NCI-H82 (cell line): ENCODE measurements at regions not wholly inside any gene's neighbourhood (a gene's known extent, or its start where the extent isn't known, plus 50 kb on each side); places are given as distances from the start of the nearest gene placed in this dataset.

Experiments
- DNase-seq: peaks from one replicate; lab custom pipeline; 2025; lab: John Stamatoyannopoulos, UW

DNA sequence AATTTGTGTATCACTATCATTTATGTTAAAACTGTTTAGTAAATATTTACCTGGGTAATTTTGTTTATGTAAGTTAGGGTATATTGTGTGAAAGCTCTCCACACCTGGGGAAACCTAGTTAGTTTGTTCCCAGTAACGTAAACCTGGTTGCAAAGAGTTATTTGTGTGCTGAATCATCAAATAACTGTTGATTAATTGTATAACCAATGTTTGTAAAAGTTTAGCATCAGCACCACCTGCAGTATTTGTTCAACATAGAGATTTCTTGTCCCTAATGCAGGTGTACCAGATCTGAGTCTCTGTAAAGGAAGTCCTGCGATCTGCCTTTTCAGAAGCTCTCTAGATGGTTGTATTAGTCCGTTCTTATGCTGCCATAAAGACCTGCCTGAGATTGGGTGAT is 440.4 kb downstream of the COL12A1 start:
- no peak for DNase-seq

DNA sequence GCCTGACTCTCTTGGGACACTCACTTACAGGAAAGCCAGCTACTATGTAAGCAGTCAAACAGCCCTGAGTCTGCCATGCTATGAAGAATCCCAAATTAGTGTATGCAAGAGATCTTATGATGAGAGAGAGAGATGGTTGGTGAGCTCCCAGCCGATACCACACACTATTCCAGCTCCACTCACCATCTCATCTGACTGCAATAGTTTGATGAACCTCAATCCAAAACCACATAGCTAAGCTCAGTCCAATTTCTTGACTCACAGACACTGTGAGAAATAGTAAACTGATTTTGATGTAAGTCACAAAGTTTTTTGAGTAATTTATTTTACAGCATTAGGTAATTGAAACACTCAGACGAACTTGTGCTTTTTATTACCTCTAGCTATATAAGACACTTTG is 441.4 kb downstream of the COL12A1 start:
- no peak for DNase-seq

DNA sequence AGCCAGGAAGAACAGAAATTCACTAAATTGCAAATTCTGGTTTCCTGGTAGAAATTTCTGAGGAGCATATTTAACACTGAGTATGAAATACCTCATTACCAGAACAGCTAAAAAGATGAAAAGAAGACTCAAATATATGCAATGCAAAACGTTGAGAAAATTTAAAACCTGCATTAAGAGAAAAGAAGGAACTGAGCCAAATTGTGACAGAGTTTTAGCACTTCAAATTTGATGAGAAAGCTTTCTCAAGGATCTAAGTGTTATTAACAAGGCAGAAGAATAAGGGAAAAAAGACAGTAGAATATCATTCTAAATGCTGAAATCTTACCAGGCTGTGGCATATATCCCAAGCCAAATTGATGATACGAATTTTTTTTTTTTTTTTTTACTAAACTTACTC is 443.0 kb downstream of the COL12A1 start:
- DNase-seq = no peak

DNA sequence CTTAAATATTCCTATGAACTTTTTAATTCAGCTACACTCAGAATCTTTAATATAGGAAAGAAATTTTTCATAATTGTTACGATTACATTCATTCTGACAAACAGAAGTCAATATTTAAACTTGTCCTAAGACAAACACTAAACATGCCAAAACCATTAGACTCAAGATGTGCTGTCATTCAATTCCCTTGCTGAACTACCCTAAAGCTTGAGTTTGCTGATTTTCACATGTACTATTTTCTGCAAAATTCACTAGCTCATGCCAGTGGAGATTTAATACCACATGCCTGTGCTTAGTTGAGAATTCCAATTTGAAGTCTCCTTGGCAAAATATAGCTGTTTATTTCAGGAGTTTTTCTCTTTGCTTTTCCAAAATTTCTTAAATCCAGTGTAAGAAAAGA is 448.0 kb downstream of the COL12A1 start:
- no peak for DNase-seq

DNA sequence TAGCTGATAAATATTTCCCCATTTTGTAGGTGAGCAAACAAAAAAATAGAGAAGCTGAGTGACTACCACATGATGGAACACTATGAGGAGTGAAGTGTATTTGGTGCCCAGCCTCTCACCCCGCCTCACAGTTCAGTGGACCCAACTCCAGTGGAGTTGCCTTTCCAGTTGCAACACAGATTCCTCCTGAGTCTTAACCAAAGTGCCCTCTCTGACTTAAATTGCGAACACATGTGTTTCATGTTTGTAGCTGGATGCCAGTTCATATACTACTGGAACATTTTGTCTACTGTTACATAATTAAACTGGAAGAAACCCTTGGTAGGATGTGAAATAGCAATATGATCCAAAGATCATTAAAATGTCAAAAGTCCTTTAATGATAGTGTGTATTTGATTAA is 448.9 kb downstream of the COL12A1 start:
- DNase-seq = no peak

DNA sequence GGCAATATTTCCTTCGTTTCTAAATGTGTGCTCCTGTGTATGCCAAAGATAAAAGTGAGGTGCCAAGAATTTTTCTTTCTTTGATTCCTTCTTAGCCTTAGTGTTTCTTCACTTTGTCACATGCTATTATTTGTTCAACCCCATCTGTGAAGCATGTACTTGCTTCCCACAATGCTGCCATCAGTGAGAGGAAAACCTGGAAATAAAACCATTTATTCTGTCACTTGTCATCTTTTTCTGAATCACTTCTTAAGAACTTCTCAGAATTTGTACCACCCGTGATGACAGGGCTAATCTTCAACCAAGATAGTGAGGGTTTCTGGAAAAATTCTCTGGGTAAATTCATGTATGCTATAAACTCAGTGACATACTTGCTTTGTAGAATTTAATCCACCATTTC is 450.1 kb downstream of the COL12A1 start:
- DNase-seq = no peak

DNA sequence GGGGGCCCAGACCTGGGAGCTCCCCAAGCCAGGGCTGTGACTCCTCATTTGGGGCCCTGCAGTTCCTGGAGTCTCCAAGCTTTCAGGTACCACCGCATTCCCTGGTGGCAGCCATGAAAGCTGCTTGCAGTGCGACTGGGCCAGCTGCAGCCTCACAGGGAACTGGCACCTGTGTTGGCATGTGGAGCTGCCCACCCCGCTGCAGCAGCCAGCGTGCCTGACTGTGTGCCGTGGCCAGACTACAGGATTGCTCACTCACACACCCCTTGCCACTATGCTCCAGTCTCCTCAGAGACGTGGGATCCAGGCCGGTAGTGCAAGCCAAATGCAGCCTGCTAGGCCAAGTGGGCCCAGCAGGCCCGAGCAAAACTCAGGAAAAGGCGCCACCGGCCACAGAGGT is 450.7 kb downstream of the COL12A1 start:
- DNase-seq = no peak

DNA sequence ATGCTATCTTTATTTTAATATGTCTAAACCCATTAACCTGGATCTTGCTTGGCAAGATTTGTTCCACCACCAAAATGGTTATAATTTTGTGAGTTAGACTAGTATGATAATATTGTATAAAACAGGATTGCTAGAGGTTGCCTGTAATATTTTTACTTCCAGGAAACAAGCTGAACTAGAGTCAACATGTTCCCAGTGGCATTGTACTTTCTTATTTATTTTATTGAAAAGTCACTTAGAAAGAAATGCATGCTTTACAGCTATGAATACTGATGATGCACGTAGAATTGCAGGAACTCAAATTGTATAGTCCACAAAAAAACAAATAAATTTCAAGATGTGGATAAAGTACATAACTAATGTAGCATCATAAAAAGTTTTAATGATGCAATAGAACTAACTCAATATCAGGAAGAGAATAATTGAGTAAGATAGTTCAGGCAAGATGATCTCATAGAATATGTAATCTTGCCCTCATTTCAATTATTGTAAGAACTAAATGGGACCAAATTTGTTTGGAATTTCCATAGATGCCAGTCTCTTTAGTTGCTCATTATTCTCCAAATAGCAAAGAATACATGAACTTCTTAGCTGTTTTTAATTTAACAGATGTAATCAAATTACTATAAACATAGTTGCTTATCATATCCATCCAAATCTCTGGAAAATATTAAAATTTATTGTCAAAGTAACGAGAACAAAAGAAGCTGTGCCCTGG is 451.8 kb downstream of the COL12A1 start:
- no peak for DNase-seq

DNA sequence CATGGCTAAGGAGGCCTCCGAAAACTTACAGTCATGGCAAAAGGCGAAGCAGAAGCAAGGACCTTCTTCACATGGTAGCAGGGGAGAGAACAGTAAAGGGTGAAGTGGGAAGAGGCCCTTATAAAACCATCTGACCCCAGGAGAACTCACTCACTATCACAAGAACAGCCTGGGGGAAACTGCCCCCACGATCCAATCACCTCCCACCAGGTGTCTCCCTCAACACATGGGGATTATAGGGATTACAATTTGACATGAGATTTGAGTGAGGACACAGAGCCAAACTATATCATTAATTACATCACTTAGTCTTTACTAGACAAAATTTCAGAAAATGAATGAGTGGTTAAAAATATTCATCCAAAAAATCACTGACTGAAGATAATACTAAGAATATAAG is 453.6 kb downstream of the COL12A1 start:
- DNase-seq = peak; percentile 70

DNA sequence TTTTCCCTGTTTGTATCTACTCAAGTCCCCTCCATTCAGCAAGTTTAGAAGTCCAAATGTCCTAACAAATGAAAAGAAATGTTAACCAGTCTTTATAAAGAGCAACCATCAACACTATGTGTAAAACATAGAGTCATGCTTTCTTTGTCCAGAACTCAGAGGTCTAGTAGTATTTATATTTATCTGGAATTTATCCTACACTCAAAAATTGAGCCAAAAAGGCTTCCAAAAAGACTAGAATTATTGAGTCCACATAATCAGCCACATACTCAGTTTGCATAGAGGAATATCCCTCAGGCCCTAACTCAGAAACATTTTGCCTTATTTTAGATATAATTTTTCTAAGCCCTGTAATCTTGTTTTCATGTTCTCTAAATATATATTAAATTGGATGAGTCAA is 455.0 kb downstream of the COL12A1 start:
- DNase-seq = no peak

DNA sequence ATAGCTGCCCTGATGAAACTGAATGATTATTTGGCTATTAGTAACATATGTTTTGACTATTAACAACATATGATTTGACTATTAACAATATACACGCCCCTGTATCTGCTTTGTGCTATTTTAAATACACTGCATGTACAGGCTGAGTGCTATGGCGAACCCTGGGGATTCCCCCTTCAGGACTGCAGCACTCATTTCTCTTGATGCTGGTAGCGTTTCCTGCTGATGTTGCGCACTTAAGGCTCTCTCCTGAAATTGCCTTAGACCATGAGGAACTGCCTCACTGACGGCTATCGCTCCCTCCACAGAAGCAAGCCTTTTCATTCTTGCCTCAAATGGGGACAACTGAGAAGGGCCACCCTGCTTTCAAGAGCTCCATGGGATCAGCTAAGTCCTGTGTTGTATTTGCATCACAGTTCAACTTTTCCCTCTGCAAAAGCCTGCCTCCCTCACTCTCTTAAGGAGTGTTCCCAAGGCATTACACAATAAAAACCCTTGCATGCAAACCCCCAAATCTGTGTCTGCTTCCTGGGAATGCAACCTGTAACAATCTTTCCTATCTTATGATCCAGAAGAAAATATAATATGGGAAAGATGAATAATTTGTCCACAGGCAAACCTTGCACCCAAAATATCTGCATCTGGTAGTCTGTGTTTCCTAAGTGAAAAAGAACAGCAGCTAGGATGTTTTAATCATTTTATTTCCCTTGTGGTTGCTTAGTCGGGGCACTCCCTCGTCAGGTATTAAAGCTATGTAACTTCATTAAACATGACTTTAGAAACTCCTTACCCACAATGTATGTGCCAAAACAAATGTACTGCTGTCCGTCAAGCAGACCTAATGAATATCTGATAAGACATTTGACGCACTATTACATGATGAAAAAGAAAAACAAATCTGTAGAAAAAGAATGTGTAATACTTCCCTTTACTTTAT is 456.4 kb downstream of the COL12A1 start:
- DNase-seq = no peak

DNA sequence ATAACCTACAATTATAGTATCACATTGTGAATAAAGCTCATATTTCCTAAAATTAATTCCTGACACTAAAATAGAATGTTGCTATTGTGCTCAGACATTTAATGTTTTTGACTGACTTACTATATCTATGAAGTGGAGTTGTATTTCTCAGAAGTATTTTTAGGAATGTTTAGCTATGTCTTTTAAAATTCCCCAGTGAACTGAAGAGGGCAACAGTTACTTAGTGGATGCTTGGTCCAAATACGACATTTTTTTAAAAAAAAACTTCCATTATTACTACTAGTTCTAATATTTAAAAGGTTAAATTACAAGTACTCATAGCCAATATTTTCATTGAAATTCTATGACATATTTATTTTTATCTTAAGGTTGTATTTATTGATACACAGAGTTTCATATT is 460.2 kb downstream of the COL12A1 start:
- DNase-seq = no peak

DNA sequence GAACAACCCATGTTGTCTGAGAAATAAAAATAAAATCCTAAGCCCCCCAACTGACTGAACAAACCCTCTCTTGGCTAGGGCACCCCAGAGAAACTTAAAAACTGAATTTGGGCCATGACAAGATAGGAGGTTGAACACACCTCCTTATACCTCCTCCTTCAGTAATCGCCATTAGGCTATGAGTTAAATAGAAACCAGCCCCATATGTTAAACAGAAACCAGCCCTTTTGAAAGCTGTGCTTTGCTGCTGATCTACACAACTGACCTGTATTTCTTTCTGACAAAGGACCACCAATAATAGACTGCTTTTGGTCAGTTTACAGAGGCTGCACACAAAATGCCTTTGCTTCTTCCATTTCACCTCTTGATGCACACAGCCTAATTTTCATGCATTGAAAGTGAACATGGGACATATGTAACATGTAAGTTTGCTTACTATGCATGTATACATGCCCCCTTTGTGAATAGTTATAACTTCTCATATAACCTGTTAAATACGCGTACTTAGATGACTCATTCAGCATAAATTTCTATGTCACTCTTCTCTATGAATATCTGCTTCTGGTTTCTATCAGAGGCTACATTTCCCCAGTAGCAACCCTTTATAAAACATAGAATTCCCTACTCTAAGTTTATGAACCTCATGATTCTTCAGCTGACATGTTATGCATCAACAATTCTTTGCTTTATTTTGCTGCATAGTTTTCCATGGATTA is 462.9 kb downstream of the COL12A1 start:
- DNase-seq = no peak

DNA sequence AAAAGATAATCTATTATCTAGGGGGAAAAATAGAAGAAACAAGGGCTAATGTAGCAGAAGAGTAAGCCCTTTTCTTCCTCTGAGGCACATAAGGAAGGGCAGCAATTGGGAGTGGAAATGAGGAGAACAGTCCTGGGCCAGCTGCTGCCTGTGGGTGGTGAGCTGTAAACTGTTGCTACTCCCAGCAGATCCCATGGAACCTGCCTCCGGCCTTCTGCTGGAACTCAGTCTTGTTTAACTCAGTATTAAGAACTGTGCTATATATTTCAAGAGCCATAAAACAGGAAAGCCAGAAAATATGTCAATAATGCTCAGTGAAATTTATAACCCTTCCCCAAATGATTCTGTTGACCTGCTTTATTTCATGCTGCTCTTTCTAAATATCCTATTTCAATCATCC is 464.2 kb downstream of the COL12A1 start:
- peak; percentile 1 for DNase-seq

DNA sequence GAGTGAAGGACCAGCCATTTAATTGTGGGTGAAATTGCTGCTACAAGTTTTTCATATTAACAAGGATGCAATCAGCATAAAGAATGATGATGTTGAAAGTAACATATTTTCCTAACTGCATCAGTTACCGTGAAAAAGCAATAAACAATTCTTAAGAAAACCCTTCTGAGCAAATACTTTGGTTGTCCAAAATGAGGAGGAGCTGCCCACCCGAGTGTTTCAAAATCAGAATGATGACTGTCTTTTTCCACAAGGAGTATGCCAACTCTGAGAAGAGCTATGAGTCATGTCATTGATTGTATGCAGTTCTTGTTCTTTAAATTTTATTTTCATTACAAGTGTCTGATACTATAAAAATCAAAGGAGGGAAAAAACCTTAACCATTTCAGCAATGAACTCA is 470.5 kb downstream of the COL12A1 start:
- DNase-seq = no peak

DNA sequence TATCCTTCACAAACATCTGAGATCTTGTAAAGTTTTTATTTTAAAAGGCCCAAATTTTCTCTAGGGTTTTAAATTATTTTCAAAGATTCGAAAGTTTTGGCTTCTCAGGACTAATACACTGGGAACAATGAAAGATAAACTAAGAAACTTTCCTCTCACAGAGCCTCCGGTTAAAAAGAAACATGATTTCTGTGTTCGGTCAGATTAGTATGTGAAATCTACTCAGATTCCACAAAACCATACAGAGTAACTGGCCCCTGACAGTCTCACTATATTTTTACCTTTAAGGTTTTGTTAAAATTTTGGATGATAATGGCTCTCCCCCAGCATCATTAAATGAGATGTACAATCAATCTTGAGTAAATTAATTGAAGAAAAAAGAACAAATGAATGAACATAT is 471.0 kb downstream of the COL12A1 start:
- no peak for DNase-seq

DNA sequence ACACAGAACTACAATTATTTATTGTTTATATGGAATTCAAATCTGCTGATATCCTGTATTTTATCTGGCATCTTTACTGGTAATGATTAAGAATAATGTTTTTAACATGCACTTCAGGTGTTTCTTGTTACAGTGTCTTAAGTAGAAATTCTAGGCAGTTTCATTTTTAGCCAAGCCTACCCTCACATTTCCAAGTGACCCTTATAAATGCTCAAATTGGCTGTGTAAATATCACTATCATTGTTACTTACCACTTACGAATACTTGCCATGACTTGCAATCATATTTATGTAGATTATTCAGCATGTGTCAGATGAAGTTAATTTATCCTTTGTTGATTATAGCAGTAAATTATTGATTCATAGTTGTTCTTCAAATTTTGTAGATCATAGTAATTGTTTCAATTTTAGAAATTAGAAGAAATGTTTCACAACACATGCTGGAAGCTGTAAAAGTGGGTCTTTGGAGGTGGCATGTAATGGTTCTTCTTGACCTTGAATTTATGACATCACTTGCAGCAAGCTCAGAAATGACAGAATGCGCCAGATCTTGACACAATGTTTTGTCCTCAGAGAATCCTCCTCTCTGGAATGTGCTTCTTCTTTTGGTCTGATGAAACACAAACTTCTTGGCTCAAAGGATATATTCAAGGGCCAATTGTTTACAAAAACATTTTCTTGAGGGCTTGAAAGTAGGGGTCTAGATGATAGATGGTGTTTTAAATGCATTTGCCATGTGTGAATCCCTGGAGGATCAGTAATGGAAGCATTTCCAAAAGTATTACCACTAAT is 471.8 kb downstream of the COL12A1 start:
- DNase-seq = no peak

DNA sequence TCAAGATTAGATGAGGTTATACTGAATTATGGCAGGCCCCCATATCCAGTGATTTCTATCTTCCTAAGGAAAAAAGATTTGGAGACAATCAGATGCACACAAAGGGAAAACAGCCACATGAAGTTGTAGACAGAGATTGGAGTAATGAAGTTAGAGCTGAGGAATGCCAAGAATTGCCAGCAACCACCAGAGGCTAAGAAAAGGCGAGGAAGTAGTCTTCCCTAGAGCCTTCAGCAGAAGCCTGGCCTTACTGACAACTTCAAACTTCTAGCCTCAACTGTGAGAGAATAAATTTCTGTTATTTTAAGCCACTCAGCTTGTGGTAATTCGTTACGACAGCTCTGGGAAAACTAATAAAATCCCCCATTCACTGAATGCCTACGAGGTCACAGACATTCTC is 473.9 kb downstream of the COL12A1 start:
- DNase-seq = no peak

DNA sequence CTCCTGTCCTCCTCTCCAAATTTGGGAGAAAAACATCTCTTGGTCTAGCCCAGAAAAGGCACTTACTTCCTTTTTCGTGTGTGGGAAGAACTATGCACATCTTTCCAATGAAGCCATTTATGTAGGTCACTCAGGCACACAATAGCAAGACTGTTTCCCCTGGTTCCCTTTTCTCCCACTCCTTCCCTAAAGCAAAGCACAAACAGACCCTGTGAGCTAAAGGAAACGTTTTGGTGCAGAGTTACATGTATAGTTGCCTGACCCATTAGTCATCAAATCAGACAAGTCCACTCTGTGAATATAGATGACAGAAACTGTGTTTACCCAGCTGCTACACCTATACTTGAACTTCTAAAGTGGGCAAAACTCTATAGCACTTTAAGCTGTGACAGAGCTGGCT is 474.6 kb downstream of the COL12A1 start:
- DNase-seq = no peak

DNA sequence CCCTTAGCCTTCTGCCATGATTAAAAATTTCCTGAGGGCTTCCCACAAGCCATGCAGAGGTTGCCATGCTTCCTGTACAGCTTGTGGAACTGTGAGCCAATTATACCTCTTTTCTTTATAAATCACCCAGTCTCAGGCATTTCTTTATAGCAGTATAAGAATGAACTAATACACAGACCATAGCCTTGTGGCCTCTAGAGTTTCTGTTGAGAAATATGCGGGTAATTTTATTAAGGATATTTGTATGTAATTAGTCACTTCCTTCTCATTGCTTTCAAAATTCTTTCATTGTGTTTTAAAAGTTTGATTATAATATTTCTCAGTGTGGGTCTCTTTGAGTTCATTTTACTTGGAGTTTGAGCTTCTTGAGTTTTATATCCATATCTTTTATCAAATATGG is 484.9 kb downstream of the COL12A1 start:
- no peak for DNase-seq

DNA sequence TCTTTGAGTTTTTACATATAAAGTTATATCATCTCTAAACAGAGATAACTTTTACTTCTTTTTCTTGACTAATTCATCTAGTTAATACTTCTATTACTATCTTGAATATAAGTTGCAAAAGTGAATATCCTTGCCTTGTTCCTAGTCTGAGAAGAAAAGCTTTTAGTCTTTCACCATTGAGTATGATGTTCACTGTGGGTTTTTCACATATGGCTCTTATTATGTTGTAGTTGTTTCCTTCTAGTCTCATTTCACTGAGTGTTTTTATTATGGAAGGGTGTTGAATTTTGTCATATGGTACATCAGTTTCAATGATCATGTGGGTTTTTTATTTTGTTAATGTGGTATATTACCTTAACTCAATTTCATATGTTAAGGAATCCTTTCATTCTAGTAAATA is 488.3 kb downstream of the COL12A1 start:
- DNase-seq = no peak
